Caco-2 (cell line): ENCODE measurements at regions not wholly inside any gene's neighbourhood (a gene's known extent, or its start where the extent isn't known, plus 50 kb on each side); places are given as distances from the start of the nearest gene placed in this dataset.

Source experiments
- BruUV-seq: library from RNA; stranded (reverse); fragments of 400-500 nt; replicated peaks from 2 replicates; lab custom pipeline; 2021; lab: Mats Ljungman, UMichigan
- CTCF ChIA-PET: fragments of 300-600 bp; sonication (Branson Sonifier 250); formaldehyde crosslinking; loops from one replicate; lab custom pipeline; 2022; ENCODE audit warnings: antibody characterized with exemption; lab: Charles Lee
- POLR2A ChIA-PET: fragments of 300-600 bp; sonication (Branson Sonifier 250); formaldehyde crosslinking; loops from one replicate; lab custom pipeline; 2022; ENCODE audit warnings: antibody characterized with exemption; lab: Charles Lee
- DNase-seq, 2 experiments: peaks; one replicate each; pipeline versions ENCODE4 v3.0.0 to v3.0.0-alpha.2; 2020 to 2022
- H3K27me3 ChIP-seq: replicated peaks from 2 replicates; pipeline ENCODE4 v1.6.0; 2011; ENCODE audit warnings: low read length; ENCODE audit not compliant: control insufficient read depth, insufficient read depth
- H3K36me3 ChIP-seq: 2 replicates; pipeline ENCODE4 v1.5.1; 2011; ENCODE audit warnings: low read length; ENCODE audit not compliant: control insufficient read depth, insufficient read depth
- H3K4me1 ChIP-seq: fragments of 250-450 bp; sonication (Bioruptor Pico); 2 replicates; pipeline ENCODE4 v1.5.1; 2020; ENCODE audit warnings: mild to moderate bottlenecking
- H3K4me3 ChIP-seq: 2 replicates; pipeline ENCODE4 v1.5.1; 2011; ENCODE audit warnings: low read depth, mild to moderate bottlenecking, control low read depth, low read length
- H3K9me3 ChIP-seq: fragments of 250-450 bp; sonication (Bioruptor Pico); 2 replicates; pipeline ENCODE4 v1.5.1; 2020; ENCODE audit warnings: mild to moderate bottlenecking, moderate library complexity
- H3K27ac Mint-ChIP-seq: one replicate; pipeline ENCODE4 v1.8.0; 2022; ENCODE audit warnings: mixed read lengths; ENCODE audit not compliant: unreplicated experiment
- H3K27me3 Mint-ChIP-seq: one replicate; pipeline ENCODE4 v1.8.0; 2022; ENCODE audit warnings: mixed read lengths; ENCODE audit not compliant: insufficient read depth, unreplicated experiment
- H3K36me3 Mint-ChIP-seq: one replicate; pipeline ENCODE4 v1.8.0; 2022; ENCODE audit warnings: mild to moderate bottlenecking, mixed read lengths; ENCODE audit not compliant: insufficient read depth, unreplicated experiment
- H3K4me1 Mint-ChIP-seq: one replicate; pipeline ENCODE4 v1.8.0; 2022; ENCODE audit warnings: low read depth, mixed read lengths; ENCODE audit not compliant: unreplicated experiment
- H3K4me3 Mint-ChIP-seq: one replicate; pipeline ENCODE4 v1.8.0; 2022; ENCODE audit warnings: mild to moderate bottlenecking, moderate library complexity, mixed read lengths; ENCODE audit not compliant: unreplicated experiment
- H3K9me3 Mint-ChIP-seq: one replicate; pipeline ENCODE4 v1.8.0; 2022; ENCODE audit warnings: mixed read lengths; ENCODE audit not compliant: unreplicated experiment
- intact Hi-C: fragments of 100-400 bp; cut with micrococcal nuclease; formaldehyde crosslinking; loops from one replicate; pipeline ENCODE4 v1.10.0; 2022; ENCODE audit not compliant: unreplicated experiment
- TF ChIP-seq, protein P1 (sequence below), 2 experiments: fragments of 200-600 bp in 1 of 2; IDR thresholded peaks; 1 replicate in 1 of 2; 2 replicates in 1 of 2; pipeline versions ENCODE4 v1.5.1 to v1.8.0; 2011 to 2022; ENCODE audit warnings: antibody characterized with exemption in 1 of 2, control low read depth in 1 of 2, inconsistent platforms in 1 of 2, low read depth in 1 of 2, low read length in 1 of 2, mild to moderate bottlenecking in 1 of 2, moderate library complexity in 1 of 2; ENCODE audit not compliant: insufficient read depth in 1 of 2, severe bottlenecking in 1 of 2, unreplicated experiment in 1 of 2

DNA sequence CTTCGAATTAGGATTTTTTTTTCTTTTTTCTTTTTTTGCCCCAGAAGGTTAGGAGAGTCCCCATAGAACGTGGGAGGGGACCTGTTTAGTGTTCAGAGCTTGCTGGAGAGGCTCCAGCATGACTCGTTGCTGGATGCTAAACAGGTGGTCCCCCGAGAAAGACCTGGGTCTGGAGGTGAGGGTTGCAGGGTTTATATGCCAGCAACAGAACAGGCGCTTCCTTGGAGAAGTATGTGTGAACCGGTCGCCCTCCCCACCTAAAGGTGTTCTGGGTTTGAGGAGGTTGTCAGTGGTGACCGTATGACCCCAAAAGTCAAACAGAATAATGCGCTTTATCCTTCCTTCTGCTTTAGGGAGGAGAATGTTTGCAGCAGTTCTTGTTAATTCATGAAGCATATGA, 52.1 kb upstream of the SHOX start:
- Histone ChIP-seq H3K9me3 (peaks cover 9% of the 10 kb centered on the region), H3K27me3 (no peaks in the 10 kb centered on the region), H3K4me1 (no peaks in the 10 kb centered on the region), H3K36me3 (no peaks in the 10 kb centered on the region), H3K4me3 (no peak overlapping the region)
- no peaks in the 10 kb centered on the region for H3K36me3 Mint-ChIP-seq
- TF ChIP-seq, protein P1, sequence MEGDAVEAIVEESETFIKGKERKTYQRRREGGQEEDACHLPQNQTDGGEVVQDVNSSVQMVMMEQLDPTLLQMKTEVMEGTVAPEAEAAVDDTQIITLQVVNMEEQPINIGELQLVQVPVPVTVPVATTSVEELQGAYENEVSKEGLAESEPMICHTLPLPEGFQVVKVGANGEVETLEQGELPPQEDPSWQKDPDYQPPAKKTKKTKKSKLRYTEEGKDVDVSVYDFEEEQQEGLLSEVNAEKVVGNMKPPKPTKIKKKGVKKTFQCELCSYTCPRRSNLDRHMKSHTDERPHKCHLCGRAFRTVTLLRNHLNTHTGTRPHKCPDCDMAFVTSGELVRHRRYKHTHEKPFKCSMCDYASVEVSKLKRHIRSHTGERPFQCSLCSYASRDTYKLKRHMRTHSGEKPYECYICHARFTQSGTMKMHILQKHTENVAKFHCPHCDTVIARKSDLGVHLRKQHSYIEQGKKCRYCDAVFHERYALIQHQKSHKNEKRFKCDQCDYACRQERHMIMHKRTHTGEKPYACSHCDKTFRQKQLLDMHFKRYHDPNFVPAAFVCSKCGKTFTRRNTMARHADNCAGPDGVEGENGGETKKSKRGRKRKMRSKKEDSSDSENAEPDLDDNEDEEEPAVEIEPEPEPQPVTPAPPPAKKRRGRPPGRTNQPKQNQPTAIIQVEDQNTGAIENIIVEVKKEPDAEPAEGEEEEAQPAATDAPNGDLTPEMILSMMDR (IDR thresholded peaks at IDR 0.05; ENCODE audit: insufficient read depth in 1 of 2, low read depth in 1 of 2, low read length in 1 of 2, severe bottlenecking in 1 of 2, unreplicated experiment in 1 of 2): no peak
- peaks cover 63% of the 10 kb centered on the region for H3K9me3 Mint-ChIP-seq
- CTCF ChIA-PET: no interaction called here
- H3K27ac Mint-ChIP-seq: no peak overlapping the region
- no peaks in the 10 kb centered on the region for H3K4me1 Mint-ChIP-seq
- DNase-seq: no peak
- no peak overlapping the region for H3K4me3 Mint-ChIP-seq
- intact Hi-C loops: no loop called here
- H3K27me3 Mint-ChIP-seq: no peaks in the 10 kb centered on the region
- POLR2A ChIA-PET: no interaction called here
- no TSS peak for BruUV-seq

DNA sequence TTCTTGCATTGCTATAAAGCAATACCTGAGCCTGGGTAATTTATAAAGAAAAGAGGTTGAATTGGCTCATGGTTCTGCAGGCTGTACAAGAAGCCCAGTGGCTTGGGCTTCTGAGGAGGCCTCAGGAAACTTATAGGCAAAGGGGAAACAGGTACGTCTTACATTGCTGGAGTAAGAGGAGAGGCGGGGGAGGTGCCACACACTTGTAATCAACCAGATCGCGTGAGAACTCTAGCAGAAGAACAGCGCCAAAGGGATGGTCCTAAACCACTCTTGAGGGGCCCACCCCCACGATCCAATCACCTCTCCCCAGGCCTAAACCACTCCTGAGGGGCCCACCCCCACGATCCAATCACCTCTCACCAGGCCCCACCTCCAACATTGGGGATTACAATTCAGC, 50.6 kb upstream of the SHOX start:
- BruUV-seq: no TSS peak
- DNase-seq: no peak
- H3K27ac Mint-ChIP-seq: no peak overlapping the region
- Histone ChIP-seq H3K4me1 (no peaks in the 10 kb centered on the region), H3K36me3 (no peaks in the 10 kb centered on the region), H3K27me3 (no peaks in the 10 kb centered on the region), H3K4me3 (no peak overlapping the region), H3K9me3 (peaks cover 9% of the 10 kb centered on the region)
- no peak overlapping the region for H3K4me3 Mint-ChIP-seq
- ChIA-PET POLR2A (no interaction called here), CTCF (no interaction called here)
- H3K27me3 Mint-ChIP-seq: peaks cover 3% of the 10 kb centered on the region
- intact Hi-C loops: no loop called here
- peaks cover 63% of the 10 kb centered on the region for H3K9me3 Mint-ChIP-seq
- H3K36me3 Mint-ChIP-seq: no peaks in the 10 kb centered on the region
- no peaks in the 10 kb centered on the region for H3K4me1 Mint-ChIP-seq
- TF ChIP-seq, protein P1 (IDR thresholded peaks at IDR 0.05; ENCODE audit: insufficient read depth in 1 of 2, low read depth in 1 of 2, low read length in 1 of 2, severe bottlenecking in 1 of 2, unreplicated experiment in 1 of 2): no peak
